SK-N-SH (cell line): ENCODE measurements at regions not wholly inside any gene's neighbourhood (a gene's known extent, or its start where the extent isn't known, plus 50 kb on each side); places are given as distances from the start of the nearest gene placed in this dataset.

Experiments used
- CTCF ChIA-PET: fragments of 300-600, 350-600 bp; formaldehyde crosslinking; extraction: SDS; loops from one replicate; lab custom pipeline; 2021; lab: Yijun Ruan, JAX
- POLR2A ChIA-PET: fragments of 350-600 bp; sonication (Branson Sonifier 250); formaldehyde crosslinking; extraction: SDS; loops from one replicate; lab custom pipeline; 2020; ENCODE audit warnings: antibody characterized with exemption, inconsistent platforms; lab: Yijun Ruan, JAX
- DNase-seq: peaks from one replicate; pipeline ENCODE4 v3.0.0; 2012
- H2AFZ ChIP-seq: fragments of 200-600 bp; sonication (generic); 2 replicates; pipeline ENCODE4 v1.8.1; 2016; ENCODE audit warnings: antibody characterized with exemption, mild to moderate bottlenecking, low read depth
- H3F3A ChIP-seq: fragments of 200-600 bp; sonication (generic); replicated peaks from 2 replicates; pipeline ENCODE3; 2016; ENCODE audit warnings: antibody characterized with exemption, mild to moderate bottlenecking; ENCODE audit not compliant: insufficient read depth
- H3K27ac ChIP-seq, 2 experiments: fragments of 200-500 bp in 1 of 2; fragments of 200-600 bp in 1 of 2; sonication (Bioruptor generic) in 1 of 2; sonication (generic), shearing (Covaris generic) in 1 of 2; 2 replicates each; pipeline versions ENCODE4 v1.5.1 to v1.6.1; 2014 to 2016; ENCODE audit warnings: low read depth in 2 of 2, inconsistent platforms in 1 of 2, low read length in 1 of 2, mild to moderate bottlenecking in 1 of 2, mixed read lengths in 1 of 2
- H3K27me3 ChIP-seq: fragments of 200-600 bp; sonication (generic), shearing (Covaris generic); 2 replicates; pipeline ENCODE4 v1.6.1; 2016; ENCODE audit warnings: mixed run types; ENCODE audit not compliant: insufficient read depth
- H3K36me3 ChIP-seq, 2 experiments: fragments of 200-500 bp in 1 of 2; fragments of 200-600 bp in 1 of 2; sonication (Bioruptor generic) in 1 of 2; sonication (generic) in 1 of 2; replicated peaks in 1 of 2; 2 replicates each; pipeline versions ENCODE3 to v1.5.1; 2014 to 2016; ENCODE audit warnings: low read length in 1 of 2, mild to moderate bottlenecking in 1 of 2; ENCODE audit not compliant: insufficient read depth in 2 of 2, control insufficient read depth in 1 of 2
- H3K4me1 ChIP-seq, 2 experiments: fragments of 200-500 bp in 1 of 2; fragments of 200-600 bp in 1 of 2; sonication (Bioruptor generic) in 1 of 2; sonication (generic), shearing (Covaris generic) in 1 of 2; 2 replicates each; pipeline versions ENCODE4 v1.5.1 to v1.6.1; 2014 to 2016; ENCODE audit warnings: low read depth in 1 of 2, low read length in 1 of 2, mixed run types in 1 of 2; ENCODE audit not compliant: insufficient read depth in 2 of 2, control insufficient read depth in 1 of 2
- H3K4me2 ChIP-seq: fragments of 200-600 bp; sonication (generic), shearing (Covaris generic); 2 replicates; pipeline ENCODE4 v1.6.1; 2017; ENCODE audit warnings: mixed run types
- H3K4me3 ChIP-seq, 2 experiments: fragments of 200-500 bp in 1 of 2; fragments of 200-600 bp in 1 of 2; sonication (Bioruptor generic) in 1 of 2; sonication (generic), shearing (Covaris generic) in 1 of 2; 2 replicates each; pipeline versions ENCODE4 v1.5.1 to v1.8.1; 2014 to 2016; ENCODE audit warnings: low read depth in 2 of 2, inconsistent platforms in 1 of 2, low read length in 1 of 2, mild to moderate bottlenecking in 1 of 2, mixed read lengths in 1 of 2, moderate library complexity in 1 of 2
- H3K79me2 ChIP-seq: fragments of 200-600 bp; sonication (generic); 2 replicates; pipeline ENCODE4 v1.8.1; 2017; ENCODE audit warnings: mild to moderate bottlenecking; ENCODE audit not compliant: insufficient read depth
- H3K9ac ChIP-seq: fragments of 200-600 bp; sonication (generic); 2 replicates; pipeline ENCODE4 v1.6.1; 2017; ENCODE audit warnings: mixed run types
- H3K9me2 ChIP-seq: fragments of 200-600 bp; sonication (generic); 2 replicates; pipeline ENCODE4 v1.6.1; 2017; ENCODE audit warnings: mixed run types
- H3K9me3 ChIP-seq: fragments of 200-600 bp; sonication (generic); 2 replicates; pipeline ENCODE4 v1.6.1; 2017; ENCODE audit warnings: mixed run types, mild to moderate bottlenecking, moderate library complexity
- H4K20me1 ChIP-seq: fragments of 200-600 bp; sonication (generic); 2 replicates; pipeline ENCODE4 v1.6.1; 2017; ENCODE audit warnings: mild to moderate bottlenecking, mixed run types; ENCODE audit not compliant: insufficient read depth
- CTCF ChIP-seq: fragments of 200-600 bp; sonication (generic); IDR thresholded peaks from 2 replicates; pipeline ENCODE4 v1.6.1; 2017; ENCODE audit warnings: antibody characterized with exemption, mild to moderate bottlenecking, moderate library complexity
- ELF1 ChIP-seq: IDR thresholded peaks from 2 replicates; pipeline ENCODE4 v1.4.0; 2012
- EZH2phosphoT487 ChIP-seq: fragments of 200-600 bp; sonication (generic); IDR thresholded peaks from 2 replicates; pipeline ENCODE4 v1.6.1; 2017; ENCODE audit warnings: low read depth, mixed run types, mild to moderate bottlenecking, antibody characterized with exemption, moderate library complexity, borderline replicate concordance
- IRF3 ChIP-seq: fragments of 150-350 bp; IDR thresholded peaks from 2 replicates; pipeline ENCODE4 v1.6.1; 2016; ENCODE audit warnings: mild to moderate bottlenecking, low read depth, low read length
- JUND ChIP-seq: IDR thresholded peaks from 2 replicates; pipeline ENCODE4 v1.4.0; 2012
- PBX3 ChIP-seq: IDR thresholded peaks from 2 replicates; pipeline ENCODE4; 2012
- REST ChIP-seq: IDR thresholded peaks from 2 replicates; pipeline ENCODE4 v1.6.1; 2012; ENCODE audit warnings: mild to moderate bottlenecking, low read depth, low read length, moderate library complexity
- RXRA ChIP-seq: IDR thresholded peaks from 2 replicates; pipeline ENCODE4 v1.4.0; 2012; ENCODE audit warnings: low read depth, mild to moderate bottlenecking, borderline replicate concordance
- TEAD4 ChIP-seq: IDR thresholded peaks from 2 replicates; pipeline ENCODE4 v1.4.0; 2012; ENCODE audit warnings: mild to moderate bottlenecking, borderline replicate concordance; ENCODE audit not compliant: insufficient read depth
- YY1 ChIP-seq: IDR thresholded peaks from 2 replicates; pipeline ENCODE4 v1.4.0; 2012; ENCODE audit warnings: low read depth, mild to moderate bottlenecking

- no peak for TF ChIP-seq YY1
- TF ChIP-seq ELF1 = no peak
- TF ChIP-seq IRF3 = no peak
- no peak for TF ChIP-seq TEAD4
- TF ChIP-seq CTCF = no peak
These were observed 229.0 kb downstream of the TRIM36 start (continued) for GRCh38 chr5:114940709-114941108.

- Histone ChIP-seq H3F3A (no peaks in the 10 kb centered on the region), H3K27me3 (no peaks in the 10 kb centered on the region), H2AFZ (no peak overlapping the region), H3K4me3 (no peak overlapping the region), H3K36me3 (no peaks in the 10 kb centered on the region), H3K9me2 (no peaks in the 10 kb centered on the region), H3K4me2 (no peak overlapping the region), H3K4me1 (no peaks in the 10 kb centered on the region), H3K79me2 (no peaks in the 10 kb centered on the region), H3K27ac (no peak overlapping the region), H4K20me1 (no peaks in the 10 kb centered on the region), H3K9ac (no peak overlapping the region), H3K9me3 (no peaks in the 10 kb centered on the region)
- ChIA-PET CTCF (no interaction called here), POLR2A (no interaction called here)
- TF ChIP-seq RXRA = no peak
- TF ChIP-seq PBX3 = no peak
- TF ChIP-seq JUND = no peak
- TF ChIP-seq EZH2phosphoT487 = no peak
- TF ChIP-seq REST = no peak
- no peak for DNase-seq
These were observed 234.2 kb downstream of the TRIM36 start for GRCh38 chr5:114935490-114935889.
